GM21515 (cell line): ENCODE measurements at regions not wholly inside any gene's neighbourhood (a gene's known extent, or its start where the extent isn't known, plus 50 kb on each side); places are given as distances from the start of the nearest gene placed in this dataset.
A peak's percentile ranks its signal among the peaks of the same experiment; 100 is the strongest.

Experiments
- ATAC-seq: cut with Tn5 transposase; IDR thresholded peaks from one replicate; pipeline ENCODE4 v1.9.1; 2021; ENCODE audit not compliant: unreplicated experiment

GRCh38 chr3:83513051-83513450 is 1445.7 kb upstream of the CADM2 start:
- ATAC-seq = no peak

DNA sequence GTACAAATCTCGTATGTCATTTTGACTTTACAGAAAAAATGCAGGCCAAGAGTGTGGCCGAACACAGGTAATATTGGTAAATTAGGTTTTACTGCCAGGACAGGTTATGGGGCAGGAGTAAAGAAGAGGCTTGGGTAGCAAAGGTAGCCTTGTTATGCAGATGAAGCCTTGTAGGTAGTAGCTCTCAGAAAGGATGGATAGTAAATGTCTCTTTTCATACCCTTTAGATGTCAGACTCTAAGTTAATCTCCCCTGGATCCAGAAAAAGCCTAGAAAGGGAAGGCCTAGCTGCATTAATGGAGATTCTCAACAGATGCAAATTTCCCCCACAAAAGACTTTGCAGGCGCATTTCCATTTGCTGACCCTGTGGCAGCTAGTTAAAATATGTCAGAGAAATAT is 1445.1 kb upstream of the CADM2 start:
- no peak for ATAC-seq

GRCh38 chr3:83514130-83514914 is 1444.5 kb upstream of the CADM2 start:
- no peak for ATAC-seq

GRCh38 chr3:83515123-83515522 is 1443.7 kb upstream of the CADM2 start:
- ATAC-seq = no peak

GRCh38 chr3:83523470-83524073 is 1435.2 kb upstream of the CADM2 start:
- ATAC-seq = peak; percentile 76

GRCh38 chr3:83524901-83525300 is 1433.9 kb upstream of the CADM2 start:
- ATAC-seq = no peak

- no peak for ATAC-seq
These were observed 1399.7 kb upstream of the CADM2 start for GRCh38 chr3:83559082-83559481.

DNA sequence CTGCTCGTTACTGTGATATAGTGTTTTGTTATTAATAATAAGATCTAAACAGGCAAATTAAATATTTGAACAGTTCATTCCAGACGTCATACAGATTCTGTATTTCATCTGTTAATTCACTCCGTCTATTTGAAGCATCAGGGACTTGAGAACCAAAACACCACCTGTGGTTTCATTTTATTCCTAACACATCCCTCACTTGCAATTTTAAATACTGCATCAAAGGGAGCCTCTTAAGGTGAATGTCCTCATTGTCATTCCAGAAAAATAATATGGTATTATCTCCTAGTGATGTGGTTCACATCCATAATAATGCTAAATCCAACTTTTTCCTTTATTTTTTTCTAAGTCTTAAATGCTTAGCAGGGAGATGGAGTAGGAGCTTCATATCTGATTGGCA is 1390.9 kb upstream of the CADM2 start:
- ATAC-seq = no peak

DNA sequence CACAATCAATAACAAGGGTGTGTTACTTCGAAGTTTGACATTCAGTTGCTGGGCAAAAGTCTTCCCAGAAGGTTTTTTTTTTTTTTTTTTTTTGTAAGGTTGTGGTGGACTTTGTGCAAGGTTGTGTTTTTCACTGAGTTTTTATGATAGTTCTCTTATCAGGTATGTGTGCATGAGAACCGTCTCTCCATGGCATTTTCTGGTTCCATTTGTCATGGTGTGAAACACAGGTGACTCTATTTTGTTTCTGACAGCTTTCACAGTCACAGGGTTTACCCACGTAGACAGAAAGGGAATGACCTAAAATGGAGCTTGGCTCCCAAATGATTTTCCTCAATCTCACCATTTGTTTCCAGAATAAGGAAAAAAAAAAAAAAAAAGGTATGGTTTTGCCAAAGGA is 1377.2 kb upstream of the CADM2 start:
- ATAC-seq = no peak

DNA sequence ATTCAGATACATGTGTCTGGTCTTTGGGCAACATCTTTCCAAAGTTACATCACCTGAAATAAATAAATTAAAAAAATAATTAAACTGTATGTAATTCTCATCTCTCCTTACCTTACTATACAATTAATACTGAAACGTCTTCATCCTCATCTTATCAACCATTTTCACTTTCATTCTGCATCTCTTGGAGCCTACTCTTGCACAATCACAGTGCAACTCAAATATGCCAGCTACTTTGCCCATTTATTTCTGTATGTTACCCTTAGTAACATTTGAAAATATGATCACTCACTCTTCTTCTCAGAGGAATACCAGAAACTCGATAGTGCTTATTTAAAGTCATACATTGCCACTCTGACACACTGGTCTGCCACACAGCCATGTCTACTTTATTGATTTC is 1357.1 kb upstream of the CADM2 start:
- no peak for ATAC-seq

- ATAC-seq = no peak
These were observed 1336.3 kb upstream of the CADM2 start for GRCh38 chr3:83622526-83622925.

GRCh38 chr3:83625261-83625660 is 1333.5 kb upstream of the CADM2 start:
- ATAC-seq = no peak

GRCh38 chr3:83628471-83628870 is 1330.3 kb upstream of the CADM2 start:
- no peak for ATAC-seq

DNA sequence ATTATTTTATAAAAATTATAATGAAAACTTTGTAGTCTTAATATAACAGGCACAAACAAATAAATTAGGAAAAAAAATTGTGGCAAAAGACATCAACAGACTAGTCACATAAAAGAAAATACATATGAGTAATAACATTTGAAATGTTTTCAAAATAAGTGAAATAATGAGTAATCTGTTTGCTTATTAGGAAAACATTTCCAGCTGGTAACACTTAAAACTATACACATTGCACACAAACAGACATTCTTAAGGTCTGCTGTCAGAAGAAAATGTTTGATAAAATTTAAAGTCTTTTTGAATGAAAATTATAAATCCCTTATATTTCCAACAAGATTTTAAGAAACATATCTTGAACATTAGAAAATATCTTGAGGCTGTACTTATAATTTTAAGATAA is 1326.3 kb upstream of the CADM2 start:
- no peak for ATAC-seq

- ATAC-seq = no peak
These were observed 1325.0 kb upstream of the CADM2 start for GRCh38 chr3:83633758-83634157.

- no peak for ATAC-seq
These were observed 1309.1 kb upstream of the CADM2 start for GRCh38 chr3:83649692-83650091.

GRCh38 chr3:83655083-83655482 is 1303.7 kb upstream of the CADM2 start:
- ATAC-seq = no peak

DNA sequence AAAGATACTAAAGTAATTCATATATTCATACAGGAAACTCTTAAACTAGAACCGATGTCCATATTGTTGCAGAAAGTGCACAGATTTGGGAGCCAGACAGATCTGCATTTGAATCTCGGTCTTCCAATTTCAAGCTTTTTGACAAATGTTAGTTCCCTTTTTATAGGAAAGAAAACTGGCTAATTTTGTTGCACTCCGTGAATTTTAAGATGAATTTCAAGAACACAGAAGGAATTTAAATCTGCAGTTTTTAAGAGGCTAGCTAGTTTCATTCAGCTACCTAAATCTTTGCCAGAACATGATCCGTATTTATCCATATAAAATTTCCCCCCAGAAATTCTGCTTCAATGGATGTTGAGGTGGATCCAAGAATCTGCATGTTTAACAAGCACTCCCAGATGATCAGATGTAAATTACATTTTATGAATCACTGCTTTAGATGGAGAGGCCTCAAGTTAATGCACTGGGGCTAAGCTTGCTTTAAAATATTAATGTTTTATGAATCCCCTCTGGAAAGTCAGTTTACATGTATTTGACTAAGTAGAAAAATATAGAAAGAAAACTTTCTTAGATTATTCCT is 1296.3 kb upstream of the CADM2 start:
- ATAC-seq = no peak

DNA sequence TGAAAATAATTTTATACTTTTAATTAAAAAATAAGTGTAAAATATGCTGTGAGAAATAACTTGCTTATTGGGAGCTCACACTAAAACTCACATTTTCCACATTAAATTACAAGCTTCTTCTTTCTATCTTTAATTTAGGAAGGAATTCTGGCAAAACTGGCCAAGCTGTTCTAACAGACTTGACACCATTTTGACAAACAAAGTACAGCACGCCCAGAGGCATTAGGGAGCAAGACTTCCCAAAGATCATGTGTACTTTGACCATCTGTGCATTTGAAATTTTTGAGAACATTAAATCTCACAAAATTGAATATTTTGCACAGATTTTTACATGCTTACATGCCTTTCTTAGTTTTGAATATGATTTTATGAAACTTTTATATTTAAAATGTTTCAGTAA is 1288.4 kb upstream of the CADM2 start:
- ATAC-seq = no peak

- no peak for ATAC-seq
These were observed 1274.7 kb upstream of the CADM2 start for GRCh38 chr3:83683937-83684598.

DNA sequence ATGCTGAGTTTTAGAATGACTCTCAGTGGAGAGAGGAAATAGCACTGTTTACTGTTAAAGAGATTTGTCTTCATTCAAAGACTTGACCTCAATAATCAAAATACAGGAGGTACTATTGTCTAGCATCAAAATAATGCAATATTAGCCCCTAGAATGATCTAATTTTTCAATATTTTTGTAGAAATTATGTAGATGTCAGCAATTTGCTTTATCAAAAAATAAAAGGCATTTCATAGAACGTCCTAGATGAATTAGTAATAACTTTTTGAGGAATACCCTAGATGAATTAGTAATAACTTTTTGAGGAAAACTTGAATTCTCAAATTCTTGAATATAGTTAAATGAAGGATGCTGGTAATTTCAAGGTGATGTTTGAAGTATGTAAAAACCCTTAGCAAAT is 1252.1 kb upstream of the CADM2 start:
- ATAC-seq = no peak

- ATAC-seq = no peak
These were observed 1243.5 kb upstream of the CADM2 start for GRCh38 chr3:83715307-83715706.
